GM12892 (cell line): ENCODE measurements at regions not wholly inside any gene's neighbourhood (a gene's known extent, or its start where the extent isn't known, plus 50 kb on each side); places are given as distances from the start of the nearest gene placed in this dataset.

Experiments used
- POLR2A ChIP-seq: IDR thresholded peaks from 2 replicates; pipeline ENCODE4 v1.6.1; 2011; ENCODE audit warnings: low read depth, low read length, control low read depth
- TAF1 ChIP-seq: IDR thresholded peaks from 2 replicates; pipeline ENCODE4 v1.6.1; 2011; ENCODE audit warnings: low read depth, mild to moderate bottlenecking, control low read depth, low read length, borderline replicate concordance

- TF ChIP-seq POLR2A (no peak), TAF1 (no peak)
Observed at GRCh38 chr7:124191030-124191429, 158.2 kb upstream of the TMEM229A start.
